ENCODE measurements at regions not wholly inside any gene's neighbourhood (a gene's known extent, or its start where the extent isn't known, plus 50 kb on each side); places are given as distances from the start of the nearest gene placed in this dataset.

- Histone ChIP-seq H3K27me3 (no peaks in the 10 kb centered on the region), H3K4me3 (no peak overlapping the region), H3K4me1 (no peaks in the 10 kb centered on the region), H3K9me3 (no peaks in the 10 kb centered on the region), H3K36me3 (no peaks in the 10 kb centered on the region), H3K27ac (no peak overlapping the region)
- no peak for DNase-seq
- no peak for TF ChIP-seq CTCF (IDR thresholded peaks at IDR 0.05)
- no peak for TF ChIP-seq EP300 (IDR thresholded peaks at IDR 0.05)
- TF ChIP-seq POLR2AphosphoS5 (IDR thresholded peaks at IDR 0.05) = no peak
- no peak for TF ChIP-seq POLR2A (IDR thresholded peaks at IDR 0.05)
- intact Hi-C loops (cut with DNase I) = loop anchor here (5.0 kb wide), 1 partner anchor 383 kb away; no protein-coding TSS in a partner anchor
- WGBS, 2 donors = 95 to 96% methylated on average over 9 of the region's 9 CpGs
Observed at GRCh38 chr10:23999445-23999844, 209.5 kb upstream of the KIAA1217 start.

- Histone ChIP-seq H3K27ac (no peak overlapping the region), H3K9me3 (no peaks in the 10 kb centered on the region), H3K4me1 (no peaks in the 10 kb centered on the region), H3K4me3 (no peak overlapping the region), H3K36me3 (no peaks in the 10 kb centered on the region), H3K27me3 (no peaks in the 10 kb centered on the region)
- TF ChIP-seq EP300 (IDR thresholded peaks at IDR 0.05) = no peak
- no peak for TF ChIP-seq CTCF (IDR thresholded peaks at IDR 0.05)
- TF ChIP-seq POLR2A (IDR thresholded peaks at IDR 0.05) = no peak
- TF ChIP-seq POLR2AphosphoS5 (IDR thresholded peaks at IDR 0.05) = no peak
- no peak for DNase-seq
- intact Hi-C loops (cut with DNase I) = no loop called here
- WGBS, 2 donors = 82 to 89% methylated on average over 8 of the region's 8 CpGs
Observed at GRCh38 chr10:24000271-24000813, 208.6 kb upstream of the KIAA1217 start.

GRCh38 chr10:24006741-24007140, 202.2 kb upstream of the KIAA1217 start:
- Histone ChIP-seq H3K4me1 (peaks cover 0 to 13% (median 11%) of the 10 kb centered on the region in 4 donors), H3K9me3 (no peaks in the 10 kb centered on the region), H3K4me3 (no peak overlapping the region), H3K36me3 (no peaks in the 10 kb centered on the region), H3K27me3 (no peaks in the 10 kb centered on the region), H3K27ac (no peak overlapping the region)
- 84 to 87% methylated on average over 5 of the region's 5 CpGs for WGBS, 2 donors
- TF ChIP-seq POLR2AphosphoS5 (IDR thresholded peaks at IDR 0.05) = no peak
- TF ChIP-seq EP300 (IDR thresholded peaks at IDR 0.05) = no peak
- TF ChIP-seq POLR2A (IDR thresholded peaks at IDR 0.05) = no peak
- TF ChIP-seq CTCF (IDR thresholded peaks at IDR 0.05) = no peak
- intact Hi-C loops (cut with DNase I) = no loop called here
- DNase-seq = no peak

GRCh38 chr10:24007359-24007758, 201.6 kb upstream of the KIAA1217 start:
- TF ChIP-seq POLR2A (IDR thresholded peaks at IDR 0.05) = no peak
- TF ChIP-seq CTCF (IDR thresholded peaks at IDR 0.05) = no peak
- no peak for TF ChIP-seq POLR2AphosphoS5 (IDR thresholded peaks at IDR 0.05)
- no peak for TF ChIP-seq EP300 (IDR thresholded peaks at IDR 0.05)
- Histone ChIP-seq H3K36me3 (no peaks in the 10 kb centered on the region), H3K4me3 (no peak overlapping the region), H3K4me1 (peaks cover 0 to 13% (median 11%) of the 10 kb centered on the region in 4 donors), H3K27ac (no peak overlapping the region), H3K27me3 (no peaks in the 10 kb centered on the region), H3K9me3 (no peaks in the 10 kb centered on the region)
- intact Hi-C loops (cut with DNase I) = no loop called here
- no peak for DNase-seq
- 84 to 89% methylated on average over 3 of the region's 3 CpGs for WGBS, 2 donors

All from sigmoid colon (tissue), 6 donors.